Brain pericyte (primary cell): ENCODE measurements at regions not wholly inside any gene's neighbourhood (a gene's known extent, or its start where the extent isn't known, plus 50 kb on each side); places are given as distances from the start of the nearest gene placed in this dataset.

Experiments used
- DNase-seq: peaks from one replicate; pipeline ENCODE4 v3.0.0-alpha.2; 2012; ENCODE audit warnings: low read depth, low spot score

DNA sequence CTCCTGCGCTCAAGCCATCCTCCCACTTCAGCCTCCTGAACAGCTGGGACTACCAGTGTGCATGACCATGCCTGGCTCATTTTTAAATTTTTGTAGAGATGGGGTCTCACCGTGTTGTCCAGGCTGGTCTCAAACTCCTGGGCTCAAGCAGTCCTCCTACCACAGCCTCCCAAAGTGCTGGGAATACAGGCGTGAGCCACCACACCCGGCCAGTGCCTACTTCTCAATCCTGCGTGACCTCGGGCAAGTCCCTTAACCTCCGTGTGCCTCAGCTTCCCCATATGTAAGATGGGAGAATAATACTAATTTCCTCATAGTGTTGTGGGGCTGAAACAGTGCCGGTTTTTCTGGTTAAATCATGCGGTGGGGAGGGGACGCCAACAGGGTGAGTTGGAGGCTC lies 143.5 kb upstream of the CIBAR2 start:
- DNase-seq: no peak

DNA sequence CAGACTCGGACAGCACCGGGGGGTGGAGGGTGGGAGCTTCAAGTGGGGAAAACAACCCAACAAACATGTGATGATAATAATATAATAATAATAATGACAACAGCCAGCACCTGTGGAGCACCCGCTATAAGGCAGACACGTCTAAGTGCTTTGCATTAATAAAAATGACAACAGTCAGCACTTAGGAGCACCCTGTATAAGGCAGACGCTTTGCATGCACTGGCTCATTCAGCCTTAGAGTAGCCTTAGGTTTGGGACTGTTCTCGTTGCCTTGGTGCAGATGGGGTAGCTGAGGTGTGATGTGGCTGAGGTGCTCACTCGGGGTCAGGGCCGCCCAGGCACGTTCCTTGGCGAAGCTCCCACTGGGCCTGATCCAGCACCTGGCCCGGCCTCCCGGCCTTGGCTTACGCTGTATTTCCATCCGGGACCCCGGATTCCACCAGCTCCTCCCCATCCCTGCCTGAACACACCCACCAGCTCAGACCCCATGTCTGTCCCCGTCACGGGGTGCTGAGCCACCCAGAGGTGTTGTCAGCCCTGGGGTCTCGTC lies 144.0 kb upstream of the CIBAR2 start:
- no peak for DNase-seq

DNA sequence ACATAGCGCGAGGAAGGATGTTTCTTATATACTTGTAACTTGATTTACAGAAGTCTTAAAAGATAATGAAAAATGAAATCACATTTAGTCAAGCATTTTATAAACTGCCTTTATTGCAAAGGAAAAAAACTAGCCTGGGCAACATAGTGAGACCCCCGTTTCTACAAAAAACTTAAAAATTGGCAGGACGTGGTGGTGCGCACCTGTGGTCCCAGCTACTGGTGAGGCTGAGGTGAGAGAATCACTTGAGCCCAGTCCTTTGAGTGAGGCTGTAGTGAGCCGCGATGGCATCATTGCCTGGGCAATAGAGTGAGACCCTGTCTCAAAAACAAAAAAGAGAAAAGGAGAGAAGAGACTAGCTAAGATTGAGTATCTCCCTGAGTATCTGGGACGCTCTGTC lies 145.2 kb upstream of the CIBAR2 start:
- no peak for DNase-seq

DNA sequence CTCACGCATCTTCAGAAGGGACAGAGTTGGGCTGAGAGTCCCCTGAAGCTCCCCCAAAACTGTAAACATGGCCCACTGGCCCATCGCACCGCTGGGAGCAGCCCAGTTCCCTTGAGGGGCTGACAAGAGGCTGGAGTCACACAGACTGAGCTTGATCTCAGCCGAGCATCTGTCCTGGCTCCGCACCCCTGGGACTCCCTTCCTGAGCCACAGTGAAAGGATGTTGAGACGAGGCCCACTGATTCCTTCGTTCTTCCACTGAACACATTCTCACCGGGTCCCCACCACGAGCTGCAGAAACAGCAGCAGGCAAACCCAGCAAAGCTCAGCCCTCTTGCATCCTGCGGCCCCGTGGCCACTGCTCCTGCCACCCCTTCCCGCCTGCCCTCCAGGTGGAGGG lies 145.9 kb upstream of the CIBAR2 start:
- no peak for DNase-seq

DNA sequence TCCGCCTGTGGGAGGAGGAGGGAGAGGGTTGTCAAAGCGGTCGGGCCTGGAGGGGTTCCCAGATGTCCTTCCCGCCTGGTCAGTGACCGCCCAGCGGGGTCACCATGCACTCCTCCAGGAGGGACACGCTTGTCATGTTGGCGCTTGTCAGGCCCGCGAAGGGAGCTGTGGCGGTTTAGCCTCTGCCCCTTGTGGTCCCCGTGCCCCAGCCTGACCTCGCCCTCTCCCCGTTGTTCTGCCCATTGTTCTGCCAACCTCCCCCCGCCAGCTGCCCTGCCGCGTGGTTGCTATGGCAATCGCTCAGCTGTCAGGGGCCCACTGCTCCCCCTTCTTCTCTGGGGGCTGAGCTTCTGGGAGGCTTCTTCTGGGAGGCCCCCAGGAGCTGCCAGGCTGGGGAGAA lies 146.4 kb upstream of the CIBAR2 start:
- DNase-seq: no peak

DNA sequence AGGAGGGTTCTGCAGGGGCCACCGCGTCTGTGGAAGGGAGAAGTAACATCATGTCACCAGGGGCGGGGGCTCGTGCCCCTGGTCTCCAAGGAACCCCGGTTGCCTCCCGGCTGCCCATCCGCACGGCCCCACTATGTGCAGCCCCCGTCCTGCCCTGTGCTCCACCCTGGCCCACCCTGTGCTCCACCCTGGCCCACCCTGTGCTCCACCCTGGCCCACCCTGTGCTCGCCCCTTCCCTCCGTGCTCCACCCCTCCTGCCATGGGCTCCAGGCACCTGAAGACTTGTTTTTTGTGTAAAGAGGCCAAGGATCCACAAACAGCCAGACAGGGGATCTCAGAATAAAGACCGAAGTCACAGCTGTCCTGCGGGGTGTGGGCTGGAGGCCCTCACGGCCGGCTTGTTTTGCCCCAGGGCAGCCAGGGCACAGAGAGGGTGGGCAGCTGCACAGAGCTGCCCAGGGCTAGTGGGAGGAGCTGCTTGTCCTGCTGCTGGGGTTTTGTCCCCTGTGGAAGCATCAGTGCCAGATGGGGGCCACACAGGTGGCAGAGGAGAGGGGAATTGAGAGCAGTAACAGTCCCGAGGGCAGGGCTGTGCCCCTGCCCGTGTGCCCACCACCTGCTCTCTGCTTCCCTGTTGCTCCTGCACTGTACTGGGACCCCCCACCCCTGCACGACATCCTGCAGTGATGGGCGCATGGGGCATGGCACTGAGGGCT lies 147.0 kb upstream of the CIBAR2 start:
- no peak for DNase-seq

DNA sequence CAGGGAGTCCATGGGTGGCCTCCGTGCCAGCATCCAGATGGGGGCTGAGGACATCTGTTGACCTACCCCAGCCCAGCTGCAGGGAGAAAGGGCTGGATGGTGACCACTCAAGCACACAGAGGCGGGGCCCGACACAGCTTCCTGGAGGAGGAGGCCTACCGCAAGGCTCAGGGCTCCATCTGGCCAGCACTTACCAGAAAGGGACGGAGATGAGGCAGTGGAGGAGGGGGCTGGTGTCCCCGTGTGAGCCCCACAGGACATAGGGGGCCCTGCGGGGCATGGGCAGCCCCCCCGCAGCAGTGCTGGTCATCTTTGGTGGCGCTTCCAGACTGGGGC lies 147.5 kb upstream of the CIBAR2 start:
- no peak for DNase-seq

DNA sequence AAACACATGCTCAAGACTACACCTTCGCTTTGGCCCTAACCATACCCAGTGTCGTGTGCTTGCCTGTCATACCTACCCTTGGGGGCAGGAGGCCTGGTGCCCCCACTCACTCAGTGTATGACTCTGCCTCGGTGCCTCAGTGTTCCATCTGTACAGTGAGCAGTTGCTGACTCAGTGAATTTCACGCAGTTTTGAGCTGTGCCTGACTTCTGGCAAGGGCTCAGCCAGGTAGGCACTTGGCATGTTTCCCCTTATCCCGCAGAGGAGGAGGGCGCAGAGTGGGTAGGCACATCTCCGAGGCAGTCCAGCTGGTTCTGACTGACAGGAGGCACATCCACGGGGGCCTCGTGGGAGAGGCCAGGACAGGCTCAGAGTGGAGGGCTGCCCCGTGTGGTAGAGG lies 148.9 kb upstream of the CIBAR2 start:
- DNase-seq: no peak

DNA sequence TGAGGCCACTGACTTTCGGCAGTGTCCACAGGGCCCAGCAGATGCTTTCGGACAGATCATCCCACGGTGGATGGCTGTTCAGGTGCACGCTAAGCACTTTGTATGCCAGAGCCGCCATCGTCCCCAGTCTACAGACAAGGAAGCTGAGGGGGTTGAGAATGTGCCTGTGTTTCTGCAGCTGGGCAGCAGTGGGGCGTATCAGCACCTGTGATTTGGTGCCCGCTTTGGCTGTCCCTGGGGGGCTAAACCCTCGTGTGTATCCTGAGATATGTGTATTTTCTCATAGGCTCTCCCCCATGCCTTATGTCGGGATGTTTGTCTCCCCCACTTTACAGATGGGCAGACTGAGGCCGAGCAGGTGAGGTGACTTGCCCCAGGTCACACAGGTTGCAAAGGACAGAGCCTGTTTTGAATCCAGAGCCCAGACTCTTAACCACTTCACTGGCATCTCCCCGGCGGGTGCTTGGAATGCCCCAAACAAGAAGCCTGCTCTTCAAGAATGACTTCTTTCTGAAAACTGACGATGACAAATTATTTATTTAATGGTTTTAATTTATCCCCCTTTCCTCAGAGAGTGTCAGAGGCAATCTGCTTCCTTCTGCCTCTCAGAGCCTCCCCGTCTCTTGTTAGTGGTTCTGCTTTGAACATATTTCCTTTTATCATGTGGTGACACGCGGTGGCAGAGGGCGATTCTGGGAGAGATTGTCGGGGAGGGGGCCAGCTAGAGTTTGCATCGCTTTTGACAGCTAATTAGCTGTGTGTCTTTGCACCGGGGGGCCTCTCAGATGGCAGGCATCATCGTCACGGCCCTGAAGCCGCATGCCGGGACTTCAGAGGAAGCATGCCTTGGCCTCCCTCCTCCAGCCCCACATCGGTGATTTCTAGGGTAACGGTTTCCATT lies 149.6 kb upstream of the CIBAR2 start:
- no peak for DNase-seq

DNA sequence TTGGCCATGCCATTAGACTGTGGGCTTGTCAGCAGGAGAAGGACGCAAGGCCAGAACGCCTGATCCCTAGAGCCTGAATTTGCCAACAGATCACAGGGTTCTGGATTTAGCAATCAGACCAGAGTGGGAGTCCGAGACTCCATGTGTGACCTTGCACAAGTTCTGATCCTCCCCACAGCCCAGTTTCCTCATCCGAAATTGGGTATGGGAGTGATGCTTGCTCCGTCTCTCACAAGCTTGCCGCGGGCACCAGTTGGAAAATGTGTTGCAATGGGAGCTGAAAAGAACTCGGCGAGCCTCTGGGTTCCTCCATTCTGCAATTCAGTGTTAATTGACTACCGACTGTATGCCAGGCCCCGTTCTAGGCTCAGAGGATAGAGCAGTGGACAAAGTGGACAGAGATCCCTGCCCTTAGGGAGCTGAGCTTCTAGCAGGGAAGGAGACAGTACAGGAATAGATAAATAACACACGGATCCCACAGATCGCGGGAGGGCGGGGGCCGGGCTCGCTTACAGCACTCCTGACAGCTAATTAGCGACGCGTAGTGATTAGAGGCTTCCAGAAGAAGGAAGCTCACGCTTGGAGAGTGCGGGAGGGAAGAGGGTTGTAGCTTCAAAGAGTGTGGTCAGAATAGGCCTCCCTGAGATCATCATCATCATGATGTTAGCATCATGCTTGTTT lies 150.4 kb upstream of the CIBAR2 start:
- no peak for DNase-seq

DNA sequence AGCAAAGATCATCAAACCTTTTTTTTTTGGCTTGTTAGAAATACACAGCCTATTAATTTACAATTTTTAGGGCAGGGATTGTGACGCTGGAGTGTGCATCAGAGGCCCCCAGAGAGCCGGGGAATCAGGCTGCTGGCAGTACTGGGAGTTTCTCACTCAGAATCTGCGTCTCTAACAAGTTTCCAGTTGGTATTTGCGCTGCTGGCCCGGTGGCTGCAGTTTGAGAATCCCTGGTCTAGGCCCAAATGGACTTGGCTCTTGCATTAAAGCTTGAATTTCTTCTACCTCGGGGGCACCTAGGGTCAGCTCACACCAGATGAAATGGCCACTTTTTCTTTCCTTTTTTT lies 150.9 kb upstream of the CIBAR2 start:
- DNase-seq: no peak

DNA sequence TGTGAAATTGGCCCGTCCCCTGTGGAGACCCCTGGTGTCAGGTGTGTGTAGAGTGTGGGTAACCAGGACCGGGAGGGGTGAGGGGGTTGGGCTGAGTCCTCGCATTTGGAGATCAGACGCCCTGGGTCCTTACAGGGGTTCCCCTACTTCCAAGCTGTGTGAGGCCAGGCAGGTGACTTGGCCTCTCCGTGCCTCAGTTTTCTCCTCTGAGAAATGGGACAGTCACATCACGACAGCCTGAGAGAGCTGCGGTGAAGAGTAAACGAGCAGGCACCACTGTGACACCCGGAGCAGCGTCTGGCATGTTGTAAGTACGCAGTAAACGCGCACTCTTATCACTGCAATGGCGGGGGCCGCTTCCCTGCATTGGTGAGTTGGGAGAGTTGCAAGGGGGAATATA lies 152.5 kb upstream of the CIBAR2 start:
- no peak for DNase-seq

DNA sequence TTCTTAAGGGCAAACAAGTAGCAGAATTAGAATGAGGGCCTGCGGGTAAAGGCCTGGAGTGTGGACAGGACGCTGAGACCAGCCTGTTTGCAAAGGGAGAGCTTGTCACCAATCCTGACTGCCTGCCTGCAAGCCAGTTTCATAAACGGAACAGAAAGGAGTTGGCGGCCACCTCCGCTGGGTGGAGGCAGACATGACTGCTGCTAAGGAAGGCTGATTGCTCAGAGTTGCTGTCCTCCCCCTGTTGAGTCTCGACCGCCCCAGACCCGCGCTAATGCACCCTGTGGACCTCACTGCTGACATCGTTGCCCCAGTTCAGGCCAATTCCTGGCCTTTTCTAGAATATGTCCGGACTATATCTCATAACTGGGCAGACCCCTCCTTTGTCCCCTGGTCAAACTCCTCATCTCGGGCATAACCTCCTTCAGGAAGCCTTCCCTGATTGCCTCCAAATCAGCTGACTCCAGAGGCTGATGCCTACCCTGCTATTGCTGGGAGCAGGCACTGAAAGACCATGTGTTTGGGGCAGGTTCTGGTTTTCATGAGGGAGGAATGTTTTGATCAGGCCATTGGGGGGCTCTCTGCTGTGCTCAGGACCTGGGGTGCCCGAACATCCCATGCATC lies 153.0 kb upstream of the CIBAR2 start:
- DNase-seq: no peak

DNA sequence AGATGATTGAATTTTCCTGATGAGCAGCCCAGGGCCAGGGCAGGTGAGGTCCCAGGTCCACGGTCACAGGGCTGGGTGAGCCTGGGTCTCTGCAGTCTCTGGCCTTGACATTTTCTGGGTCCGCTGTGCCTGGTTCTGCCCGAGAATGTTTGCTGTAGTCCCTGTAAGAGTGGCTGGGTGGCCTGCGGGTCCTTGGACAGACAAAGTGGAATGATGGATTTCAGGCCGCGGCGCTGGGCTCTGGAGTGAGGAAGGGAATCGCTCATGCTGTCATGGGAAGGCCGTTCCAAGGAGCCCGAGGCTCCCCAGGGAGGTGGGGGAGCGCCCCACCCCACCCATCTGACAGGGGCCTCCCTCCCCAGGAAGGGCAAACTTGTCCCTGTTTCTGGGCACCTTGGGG lies 153.5 kb upstream of the CIBAR2 start:
- no peak for DNase-seq

DNA sequence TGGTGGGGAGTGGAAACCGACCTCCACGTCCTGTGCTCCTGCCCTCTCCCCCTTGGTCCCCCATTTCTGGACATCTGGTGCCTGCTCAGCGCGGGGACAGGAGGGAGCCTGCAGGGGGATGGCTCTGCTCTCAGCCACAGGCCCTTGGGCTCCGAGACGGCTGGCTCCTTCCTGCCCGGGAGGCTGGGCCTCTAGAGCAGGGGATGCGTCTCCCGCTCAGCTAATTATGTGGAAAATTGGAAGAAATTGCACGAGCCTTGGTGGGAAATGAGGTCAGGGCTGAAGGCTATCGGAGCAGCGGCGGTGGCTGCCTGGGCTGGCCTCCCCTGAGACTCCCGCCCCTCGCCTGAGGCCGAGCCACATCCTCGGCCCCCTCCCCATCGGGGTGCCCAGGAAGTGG lies 154.6 kb upstream of the CIBAR2 start:
- DNase-seq: no peak

DNA sequence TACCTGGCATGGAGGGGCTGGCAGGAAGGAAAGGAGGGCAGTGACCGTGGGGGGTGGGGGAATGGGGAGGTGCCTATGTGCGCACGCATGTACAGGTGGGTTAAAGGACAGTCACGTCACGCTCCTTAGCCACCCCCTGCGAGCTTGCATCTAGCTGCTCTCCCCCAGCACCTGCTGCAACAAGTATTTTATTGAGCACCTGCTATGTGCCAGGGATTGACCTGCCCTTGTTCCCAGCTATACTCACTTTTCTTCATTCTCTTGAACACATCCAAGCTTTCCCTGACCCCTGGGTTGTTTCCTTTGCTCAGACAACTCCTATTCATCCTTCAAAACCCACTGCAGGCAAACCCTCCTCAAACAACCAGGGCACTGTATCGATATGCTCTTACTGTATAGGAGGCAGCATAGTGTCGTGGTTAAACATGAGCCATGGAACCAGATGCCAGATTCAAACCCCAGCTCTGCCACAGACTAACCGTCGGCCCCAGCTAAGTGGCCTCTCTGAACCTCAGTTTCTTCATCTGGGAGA lies 155.2 kb upstream of the CIBAR2 start:
- no peak for DNase-seq

DNA sequence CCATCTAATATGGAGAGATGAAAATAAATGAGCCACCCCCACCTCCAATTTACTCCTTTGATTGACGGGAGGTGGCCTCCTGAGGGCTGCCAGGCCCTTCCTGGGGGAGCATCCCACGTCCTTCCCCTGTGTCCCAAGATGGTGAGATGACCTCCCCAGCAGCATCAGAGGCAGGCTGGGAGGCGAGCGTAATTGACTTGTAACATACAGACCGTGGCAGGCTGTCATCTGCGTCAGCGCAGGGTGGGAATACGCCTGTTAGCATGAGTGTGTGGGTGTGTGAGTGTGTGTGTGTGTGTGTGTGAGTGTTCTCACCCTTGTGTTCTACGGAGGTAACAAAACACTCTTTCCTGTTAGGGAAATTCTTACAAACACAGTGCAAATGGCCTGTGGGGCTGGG lies 156.9 kb upstream of the CIBAR2 start:
- no peak for DNase-seq

DNA sequence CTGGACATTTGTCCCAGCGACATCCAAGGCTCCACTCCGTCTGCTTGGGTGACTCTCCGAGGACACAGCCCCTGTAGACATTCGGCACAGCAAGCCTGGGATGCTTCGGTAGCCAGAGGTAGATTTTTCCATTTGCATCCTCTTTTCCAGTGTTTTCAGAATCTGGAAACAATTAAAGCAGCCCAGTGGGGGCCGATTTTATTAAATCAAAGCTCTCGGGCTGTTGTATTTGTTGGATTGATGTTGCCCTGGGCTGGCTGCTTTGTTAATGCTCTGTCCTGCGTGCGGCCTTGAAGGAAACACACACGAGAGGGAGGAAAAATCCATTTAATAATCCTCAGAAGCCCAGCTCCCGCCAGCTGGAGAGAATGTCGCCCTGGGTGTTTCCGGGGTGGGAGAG lies 158.1 kb upstream of the CIBAR2 start:
- no peak for DNase-seq

DNA sequence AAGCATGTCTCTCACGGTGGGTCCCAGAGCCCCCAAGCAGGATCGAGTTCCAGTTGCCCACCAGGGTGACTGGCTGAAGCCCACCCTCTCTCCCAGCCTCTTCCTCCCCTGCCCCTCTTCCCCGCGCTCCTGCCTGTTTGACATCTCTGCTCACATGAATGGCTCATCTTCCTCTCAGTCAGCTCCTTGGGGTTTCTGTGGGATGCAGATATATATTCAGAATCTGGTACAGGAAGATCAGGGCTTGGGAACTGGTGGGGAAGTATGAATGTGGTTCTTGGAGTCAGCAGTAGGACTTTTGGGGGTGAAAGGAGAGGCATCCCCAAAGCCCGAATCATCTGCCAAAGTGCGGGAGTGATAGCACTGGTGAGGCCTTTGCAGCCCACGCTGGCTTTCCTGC lies 158.9 kb upstream of the CIBAR2 start:
- DNase-seq: no peak

DNA sequence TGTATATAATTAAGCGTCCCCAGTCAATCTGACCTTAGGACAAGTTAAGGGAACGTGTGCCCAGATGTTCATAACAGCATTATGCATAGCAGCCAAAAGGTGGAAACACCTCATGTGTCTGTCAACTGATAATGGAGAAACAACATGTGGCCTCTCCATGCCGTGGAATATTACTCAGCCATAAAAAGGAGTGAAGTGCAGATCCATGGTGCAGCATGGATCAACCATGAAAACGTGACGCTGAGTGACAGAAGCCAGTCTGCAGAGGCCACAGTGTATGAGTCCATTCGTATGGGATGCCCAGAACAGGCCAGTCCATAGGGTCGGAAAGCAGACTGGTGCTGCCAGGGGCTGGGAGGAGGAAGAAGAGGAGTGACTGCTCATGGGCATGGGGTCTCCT lies 161.0 kb upstream of the CIBAR2 start:
- no peak for DNase-seq

DNA sequence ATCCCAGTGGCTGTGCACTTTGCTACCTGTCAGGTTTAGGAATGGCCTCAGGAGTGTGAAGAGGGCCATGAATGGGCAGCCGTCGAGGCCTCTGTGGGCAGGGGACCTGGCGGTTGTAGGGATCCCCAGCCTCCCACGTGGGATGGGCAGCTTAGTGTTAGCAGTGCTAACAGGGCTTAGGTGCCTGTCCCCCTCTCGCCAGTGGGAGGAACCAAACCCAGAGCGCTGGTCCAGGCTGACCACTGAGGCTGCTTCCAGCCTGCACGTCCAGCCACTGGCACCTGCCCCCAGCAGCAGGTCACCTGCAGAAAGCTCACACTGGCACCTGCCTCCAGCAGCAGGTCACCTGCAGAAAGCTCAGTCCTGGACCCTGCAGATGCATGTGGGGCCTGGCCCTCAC lies 162.2 kb upstream of the CIBAR2 start:
- DNase-seq: no peak

DNA sequence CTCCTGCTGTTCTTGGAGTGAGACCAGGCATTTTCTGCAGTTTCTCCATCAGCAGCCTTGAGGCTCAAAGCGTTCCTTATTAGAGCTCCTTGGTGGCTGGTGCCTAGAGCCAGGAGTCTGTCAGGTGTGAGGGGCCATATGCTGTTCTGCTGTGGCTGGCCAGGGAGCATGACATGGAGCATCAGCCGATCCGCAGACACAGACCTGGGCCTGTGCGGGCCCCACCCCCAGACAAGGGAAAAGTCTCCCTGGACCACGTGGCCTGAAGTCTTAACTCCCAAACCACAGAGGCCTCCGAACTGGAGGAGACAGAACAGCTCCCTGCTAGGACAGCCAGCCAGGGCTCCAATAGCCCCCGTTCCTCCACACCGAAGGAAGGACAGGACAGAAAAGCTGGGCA lies 162.7 kb upstream of the CIBAR2 start:
- DNase-seq: no peak
